Astrocyte of the spinal cord (primary cell): ENCODE measurements at regions not wholly inside any gene's neighbourhood (a gene's known extent, or its start where the extent isn't known, plus 50 kb on each side); places are given as distances from the start of the nearest gene placed in this dataset.

ENCODE experiments used
- DNase-seq: peaks from one replicate; pipeline ENCODE4 v3.0.0; 2011; ENCODE audit warnings: low read depth, low spot score
- H3K4me3 ChIP-seq: 2 replicates; pipeline ENCODE4 v1.5.1; 2011; ENCODE audit warnings: low read depth, mild to moderate bottlenecking, low read length, moderate library complexity
- CTCF ChIP-seq: IDR thresholded peaks from 2 replicates; pipeline ENCODE4 v1.5.1; 2012; ENCODE audit warnings: low read depth, mild to moderate bottlenecking, low read length, inconsistent platforms
- in situ Hi-C: cut with HindIII; loops from 2 replicates; pipeline ENCODE4 v1.10.0; 2017; ENCODE audit warnings: low sequenced_read_pairs

- in situ Hi-C loops, result no loop called here
- no peak overlapping the region for H3K4me3 ChIP-seq
- TF ChIP-seq CTCF, result no peak
- no peak for DNase-seq
These were observed 284.6 kb upstream of the RPS23 start for GRCh38 chr5:82562696-82563240.

- TF ChIP-seq CTCF, result no peak
- DNase-seq, result no peak
- in situ Hi-C loops, result no loop called here
- H3K4me3 ChIP-seq, result no peak overlapping the region
These were observed 283.6 kb upstream of the RPS23 start for GRCh38 chr5:82561797-82562196.

- H3K4me3 ChIP-seq, result no peak overlapping the region
- in situ Hi-C loops, result no loop called here
- TF ChIP-seq CTCF, result no peak
- DNase-seq, result no peak
These were observed 282.8 kb upstream of the RPS23 start for GRCh38 chr5:82560969-82561368.

- TF ChIP-seq CTCF, result no peak
- H3K4me3 ChIP-seq, result no peak overlapping the region
- no peak for DNase-seq
- in situ Hi-C loops, result no loop called here
These were observed 282.4 kb upstream of the RPS23 start for GRCh38 chr5:82560561-82560960.

GRCh38 chr5:82551840-82552385, 273.8 kb upstream of the RPS23 start:
- TF ChIP-seq CTCF, result no peak

DNA sequence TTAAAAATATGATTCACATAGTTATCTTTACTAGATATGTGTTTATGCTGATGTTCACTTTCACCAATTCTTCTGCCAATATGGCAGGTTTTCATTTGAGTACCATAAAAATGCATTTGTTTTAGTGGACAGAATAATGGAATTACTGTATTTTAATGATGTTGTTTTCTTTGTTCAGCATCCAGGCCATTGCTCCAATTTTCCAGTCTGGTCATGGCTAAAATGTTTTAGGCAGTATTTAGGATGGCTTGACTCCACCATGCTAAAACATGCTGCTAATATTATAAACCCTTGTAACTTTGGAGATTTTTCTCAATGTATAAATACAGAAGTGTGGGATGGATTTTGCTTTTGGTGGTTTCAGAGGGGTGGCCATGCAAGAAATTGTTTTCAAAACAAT, 273.0 kb upstream of the RPS23 start:
- H3K4me3 ChIP-seq, result no peak overlapping the region
- in situ Hi-C loops, result no loop called here
- no peak for DNase-seq
- no peak for TF ChIP-seq CTCF

More at GRCh38 chr5:82551840-82552385, 273.8 kb upstream of the RPS23 start:
- H3K4me3 ChIP-seq, result no peak overlapping the region
- in situ Hi-C loops, result no loop called here
- DNase-seq, result no peak

- DNase-seq, result peak; percentile 37
- H3K4me3 ChIP-seq, result no peak overlapping the region
- TF ChIP-seq CTCF, result no peak
- in situ Hi-C loops, result no loop called here
These were observed 271.1 kb upstream of the RPS23 start for GRCh38 chr5:82549263-82549662.
